GM12892 (cell line): ENCODE measurements at regions not wholly inside any gene's neighbourhood (a gene's known extent, or its start where the extent isn't known, plus 50 kb on each side); places are given as distances from the start of the nearest gene placed in this dataset.
A peak's percentile ranks its signal among the peaks of the same experiment; 100 is the strongest.
"Not testable (repeated sequence)": the region's sequence is repeated elsewhere in the genome, so short reads cannot be mapped to it uniquely, and the experiment has no call there.

ENCODE experiments used
- DNase-seq: peaks from one replicate; pipeline ENCODE4 v3.0.0; 2011; ENCODE audit not compliant: insufficient read length
- FAIRE-seq: peaks from 2 replicates; lab custom pipeline; 2011; peaks lifted over from hg19 to GRCh38; lab: Jason Lieb, UNC
- POLR2A ChIP-seq: IDR thresholded peaks from 2 replicates; pipeline ENCODE4 v1.6.1; 2011; ENCODE audit warnings: low read depth, low read length, control low read depth
- POLR2AphosphoS5 ChIP-seq: IDR thresholded peaks from 2 replicates; pipeline ENCODE4 v1.6.1; 2011; ENCODE audit warnings: low read depth, low read length, control low read depth
- TAF1 ChIP-seq: IDR thresholded peaks from 2 replicates; pipeline ENCODE4 v1.6.1; 2011; ENCODE audit warnings: low read depth, mild to moderate bottlenecking, control low read depth, low read length, borderline replicate concordance

GRCh38 chr4:103451341-103451740 lies 253.2 kb upstream of the CENPE start:
- DNase-seq (no peak), FAIRE-seq (no peak)
- TF ChIP-seq POLR2AphosphoS5 (no peak), POLR2A (no peak), TAF1 (no peak)

GRCh38 chr4:103450693-103451092 lies 252.6 kb upstream of the CENPE start:
- TF ChIP-seq POLR2A (no peak), POLR2AphosphoS5 (no peak), TAF1 (no peak)
- no peak for FAIRE-seq
- DNase-seq = no peak

DNA sequence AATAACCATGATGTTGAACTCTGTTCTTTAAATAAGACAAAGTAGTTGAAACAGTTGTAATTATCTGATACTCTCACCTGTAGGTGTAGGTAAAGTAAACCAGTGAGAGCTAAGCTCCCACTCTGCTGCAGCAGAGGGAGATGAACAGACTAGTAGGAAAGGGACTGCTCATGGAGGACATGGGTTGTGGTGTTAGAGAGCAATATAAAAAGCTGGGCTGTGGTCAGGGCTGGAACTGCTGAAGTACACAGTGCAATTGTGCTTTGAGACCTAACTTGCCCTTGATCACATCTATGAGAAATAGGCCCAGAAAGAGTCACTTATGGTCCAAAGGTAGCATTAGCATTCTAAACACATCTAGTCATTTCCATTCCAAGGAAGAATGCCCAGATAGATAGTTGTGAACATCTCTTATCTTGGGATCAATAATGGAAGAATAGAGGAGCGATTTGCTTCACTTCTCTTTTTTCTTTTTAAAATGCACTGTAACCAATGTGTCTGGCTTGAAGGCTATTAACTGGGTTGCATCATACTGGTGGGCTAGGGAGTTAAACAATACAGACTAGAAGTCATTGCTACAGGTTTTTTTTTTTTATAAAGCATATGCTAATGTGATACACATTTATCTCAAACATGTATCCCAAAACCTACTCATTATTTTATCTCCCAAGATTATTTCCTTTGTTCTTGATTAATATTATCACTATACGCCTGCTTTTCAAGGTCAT lies 251.3 kb upstream of the CENPE start:
- no peak for FAIRE-seq
- DNase-seq = no peak
- TF ChIP-seq POLR2A (no peak), TAF1 (no peak), POLR2AphosphoS5 (no peak)

DNA sequence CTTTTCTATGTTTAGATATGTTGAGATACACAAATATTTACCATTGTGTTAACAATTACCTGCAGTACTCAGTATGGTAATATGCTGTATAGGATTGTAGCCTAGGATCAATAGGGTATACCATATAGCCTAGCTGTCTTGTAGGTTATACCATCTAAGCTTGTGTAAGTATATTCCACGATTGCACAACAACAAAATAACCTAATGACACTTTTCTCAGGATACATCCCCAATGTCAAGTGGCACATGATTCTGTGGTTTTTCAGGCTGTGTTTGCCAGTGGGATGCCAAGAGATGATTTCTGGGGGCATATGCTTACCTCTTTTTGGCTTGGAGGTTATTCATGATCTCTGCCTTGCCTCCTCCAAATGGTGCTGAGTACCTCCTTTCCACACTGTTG lies 247.2 kb upstream of the CENPE start:
- no peak for DNase-seq
- no peak for TF ChIP-seq POLR2A
- TF ChIP-seq TAF1 = no peak
- FAIRE-seq = no peak

DNA sequence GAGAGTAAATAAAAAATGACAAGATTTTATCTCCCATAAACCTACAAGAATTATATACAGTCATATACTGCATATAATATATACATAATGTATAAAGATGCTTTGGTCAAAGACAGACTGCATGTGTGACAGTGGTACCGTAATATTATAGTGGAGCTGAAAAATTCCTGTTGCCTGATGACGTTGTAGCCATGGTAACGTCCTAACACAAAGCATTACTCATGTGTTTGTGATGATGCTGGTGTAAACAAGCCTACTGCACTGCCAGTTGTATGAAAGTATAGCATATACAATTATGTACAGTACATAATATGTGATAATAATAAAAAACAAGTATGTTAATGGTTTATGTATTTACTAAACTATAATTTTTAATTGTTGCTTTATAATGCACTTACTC lies 245.2 kb upstream of the CENPE start:
- no peak for DNase-seq
- no peak for FAIRE-seq
- TF ChIP-seq POLR2A (no peak), TAF1 (no peak), POLR2AphosphoS5 (no peak)

DNA sequence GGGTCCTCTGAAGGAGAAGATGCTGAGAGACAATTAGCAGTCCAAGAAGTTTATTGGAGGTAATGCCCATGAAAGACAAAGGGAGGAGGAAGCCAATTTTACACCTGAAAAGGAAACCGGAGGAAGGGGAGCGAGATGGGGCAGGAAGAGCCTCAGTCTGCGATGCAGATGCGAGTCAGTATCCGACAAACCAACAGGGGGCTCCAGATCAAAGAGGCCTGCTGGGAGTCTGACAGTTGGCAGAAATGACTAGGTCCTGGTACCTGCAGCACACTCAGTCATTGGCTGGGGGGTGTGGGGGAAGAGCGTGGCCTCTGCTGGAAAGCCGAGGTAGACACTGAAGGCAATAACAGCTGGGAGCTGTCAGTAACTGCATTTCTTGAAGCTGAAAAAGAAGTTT lies 231.1 kb upstream of the CENPE start:
- DNase-seq = peak; percentile 13
- no peak for TF ChIP-seq TAF1
- no peak for TF ChIP-seq POLR2A
- no peak for TF ChIP-seq POLR2AphosphoS5
- no peak for FAIRE-seq

DNA sequence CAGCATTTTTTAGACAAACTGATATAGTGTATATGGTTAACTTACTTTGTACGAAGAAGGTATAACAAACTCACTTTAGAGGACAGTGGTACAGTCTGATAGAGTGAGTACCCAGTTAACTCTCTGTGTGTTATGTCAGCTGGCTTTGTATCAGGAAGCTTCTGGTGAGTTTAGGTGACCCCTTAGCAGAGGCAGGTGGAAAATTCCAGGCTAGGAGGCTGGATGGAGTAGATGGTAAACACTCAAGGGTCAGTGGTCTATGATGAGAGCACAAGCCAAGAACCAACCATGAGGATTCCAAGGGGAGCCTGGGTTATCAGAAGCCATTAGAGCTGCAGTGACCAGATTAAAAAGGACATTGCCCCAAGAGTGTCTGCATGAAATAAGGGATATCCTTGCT lies 227.3 kb upstream of the CENPE start:
- DNase-seq (no peak), FAIRE-seq (no peak)
- no peak for TF ChIP-seq POLR2AphosphoS5
- no peak for TF ChIP-seq TAF1
- no peak for TF ChIP-seq POLR2A

DNA sequence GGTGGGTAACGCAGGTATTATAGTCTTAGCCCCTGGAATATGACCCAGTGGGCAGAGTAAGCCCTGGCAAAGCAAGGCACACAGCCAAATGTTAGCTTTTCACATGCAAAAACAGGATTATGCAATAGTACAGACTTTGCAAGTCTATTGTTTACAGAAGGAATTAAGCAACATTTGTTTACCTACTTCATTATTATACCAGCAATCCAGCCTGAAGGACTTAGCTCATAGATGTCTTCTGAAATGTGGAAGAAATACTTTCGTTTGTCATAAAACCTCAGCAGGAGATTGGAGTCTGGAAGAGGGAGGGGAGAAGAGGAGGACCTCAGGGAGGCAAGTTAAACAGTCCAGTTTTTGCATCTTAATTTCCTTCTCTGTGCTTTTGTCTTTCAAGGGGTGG lies 226.7 kb upstream of the CENPE start:
- no peak for DNase-seq
- TF ChIP-seq TAF1 (no peak), POLR2AphosphoS5 (no peak)
- no peak for FAIRE-seq

- FAIRE-seq (no peak), DNase-seq (no peak)
- no peak for TF ChIP-seq TAF1
- TF ChIP-seq POLR2AphosphoS5 = no peak
- no peak for TF ChIP-seq POLR2A
Observed at GRCh38 chr4:103423261-103423660, 225.1 kb upstream of the CENPE start.

- DNase-seq = no peak
- no peak for FAIRE-seq
- TF ChIP-seq POLR2AphosphoS5 (no peak), TAF1 (no peak), POLR2A (no peak)
Observed at GRCh38 chr4:103422467-103423219, 224.5 kb upstream of the CENPE start.

GRCh38 chr4:103415801-103416200 lies 217.7 kb upstream of the CENPE start:
- no peak for TF ChIP-seq POLR2A
- no peak for TF ChIP-seq TAF1
- TF ChIP-seq POLR2AphosphoS5 = no peak
- FAIRE-seq (no peak), DNase-seq (no peak)

DNA sequence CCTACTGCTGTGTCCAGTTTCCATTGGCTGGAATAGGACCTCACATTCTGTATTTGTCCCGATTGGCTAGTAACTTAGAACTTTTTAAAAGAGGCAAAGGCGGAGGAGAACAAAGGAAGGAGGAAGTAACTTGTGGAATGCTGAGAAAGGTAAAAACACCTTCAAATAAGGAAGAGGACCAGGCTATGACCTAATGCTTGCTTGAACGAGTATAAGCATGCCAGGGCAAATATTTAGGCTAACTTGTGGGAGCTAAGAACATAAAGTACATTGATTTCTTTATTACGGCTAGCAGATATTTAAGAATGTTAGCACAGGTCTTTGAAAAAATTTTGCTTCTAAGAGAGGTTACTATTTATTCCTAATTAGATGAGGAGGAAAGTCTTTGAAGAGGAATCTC lies 214.5 kb upstream of the CENPE start:
- DNase-seq, FAIRE-seq: not testable (repeated sequence)
